Activated CD4-positive, CD25-positive, alpha-beta regulatory T cell treated with anti-CD3 and anti-CD28 coated beads, Interleukin-2, amount 50 U/mL, for 16 hours (primary cell): ENCODE measurements at regions not wholly inside any gene's neighbourhood (a gene's known extent, or its start where the extent isn't known, plus 50 kb on each side); places are given as distances from the start of the nearest gene placed in this dataset.
"Not testable (repeated sequence)": the region's sequence is repeated elsewhere in the genome, so short reads cannot be mapped to it uniquely, and the experiment has no call there.

Source experiments
- DNase-seq: peaks from one replicate; pipeline ENCODE4 v3.0.0-alpha.2; 2020; ENCODE audit warnings: low read depth, low spot score

DNA sequence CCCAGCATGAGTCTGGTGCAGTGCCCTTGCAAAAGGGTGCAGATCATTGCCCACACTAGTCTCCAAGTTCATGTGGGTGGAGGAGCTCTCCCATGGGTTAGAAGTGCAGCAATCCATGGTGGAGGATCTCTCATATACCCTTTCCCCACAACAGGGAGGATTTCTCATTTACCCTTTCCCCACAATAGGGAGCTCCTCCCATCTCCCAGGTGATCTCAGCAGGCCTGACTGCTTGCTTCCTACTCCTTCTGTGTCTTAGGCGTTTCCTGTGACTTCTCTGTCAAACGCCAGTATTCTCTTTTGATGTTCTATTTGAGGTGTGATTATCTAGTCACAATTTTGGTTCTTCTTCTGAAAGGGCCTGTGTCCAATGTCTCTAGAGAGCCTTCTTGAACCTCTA lies 133.8 kb upstream of the RFX3 start:
- no peak for DNase-seq

- no peak for DNase-seq
Measured at GRCh38 chr9:3658964-3659363, 133.2 kb upstream of the RFX3 start.

DNA sequence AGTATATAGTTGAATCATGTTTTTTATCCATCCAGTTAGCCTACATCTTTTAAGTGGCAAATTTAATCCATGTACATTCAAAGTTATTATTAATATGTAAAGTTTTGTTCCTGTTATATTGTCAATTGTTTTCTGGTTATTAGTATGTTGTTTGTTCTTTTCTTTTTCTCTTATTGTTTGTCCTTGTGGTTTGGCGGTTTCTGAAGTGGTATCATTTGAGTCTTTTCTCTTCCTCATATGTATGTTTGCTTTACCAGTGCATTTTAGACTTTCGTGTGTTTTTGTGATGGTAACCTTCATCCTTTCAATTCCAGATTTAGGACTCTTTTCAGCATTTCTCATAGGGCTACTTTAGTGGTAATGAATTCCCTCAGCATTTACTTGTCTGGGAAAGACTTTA lies 130.4 kb upstream of the RFX3 start:
- DNase-seq: no peak

DNA sequence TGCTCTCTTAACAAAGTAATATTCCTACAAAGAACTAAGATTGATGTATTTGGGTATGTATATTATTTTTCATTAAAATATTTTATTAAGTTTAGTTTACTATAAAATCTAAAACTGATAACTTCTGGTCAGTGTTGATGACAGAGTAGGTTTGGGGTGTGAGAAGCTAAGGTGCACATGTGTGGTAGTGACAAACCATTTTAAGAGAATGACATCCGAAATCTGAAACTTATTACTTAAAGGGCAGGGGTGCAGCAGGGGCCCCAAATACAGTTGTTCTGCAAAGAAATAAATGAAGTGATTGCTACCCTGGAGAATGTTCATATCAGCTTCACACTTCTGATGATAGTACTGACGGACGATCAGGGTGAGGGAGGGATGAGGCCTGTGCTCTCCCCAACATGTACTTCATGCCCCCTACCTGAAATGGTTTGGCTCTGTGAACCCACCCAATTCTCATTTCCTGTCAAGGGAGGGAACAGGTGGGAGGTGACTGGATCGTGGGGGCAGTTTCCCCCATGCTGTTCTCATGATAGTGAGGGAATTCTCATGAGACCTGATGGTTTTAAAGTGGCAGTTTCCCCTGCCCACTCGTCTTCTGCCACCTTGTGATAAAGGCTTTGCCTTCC lies 125.3 kb upstream of the RFX3 start:
- no peak for DNase-seq

- no peak for DNase-seq
Measured at GRCh38 chr9:3648722-3649246, 123.0 kb upstream of the RFX3 start.

- no peak for DNase-seq
Measured at GRCh38 chr9:3648266-3648665, 122.5 kb upstream of the RFX3 start.

DNA sequence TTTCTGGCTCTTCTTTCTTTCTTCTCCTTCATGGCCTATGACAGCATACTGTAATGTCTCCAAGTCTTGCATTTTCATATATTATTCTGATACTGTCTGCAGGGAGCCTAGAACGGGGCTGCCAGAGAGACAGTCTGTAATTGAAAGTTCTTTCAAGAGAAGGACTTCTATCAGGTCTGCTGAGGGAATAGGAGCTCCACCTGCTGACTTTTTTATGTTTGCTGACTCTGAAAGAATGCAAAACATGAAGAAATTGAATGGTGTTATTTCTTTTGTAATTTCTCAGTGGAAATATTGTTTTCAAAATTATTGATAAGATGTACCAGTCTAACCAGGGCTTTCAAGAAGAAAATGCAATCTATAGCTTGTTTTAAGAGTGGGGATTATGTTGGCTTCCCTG lies 121.9 kb upstream of the RFX3 start:
- DNase-seq: no peak

DNA sequence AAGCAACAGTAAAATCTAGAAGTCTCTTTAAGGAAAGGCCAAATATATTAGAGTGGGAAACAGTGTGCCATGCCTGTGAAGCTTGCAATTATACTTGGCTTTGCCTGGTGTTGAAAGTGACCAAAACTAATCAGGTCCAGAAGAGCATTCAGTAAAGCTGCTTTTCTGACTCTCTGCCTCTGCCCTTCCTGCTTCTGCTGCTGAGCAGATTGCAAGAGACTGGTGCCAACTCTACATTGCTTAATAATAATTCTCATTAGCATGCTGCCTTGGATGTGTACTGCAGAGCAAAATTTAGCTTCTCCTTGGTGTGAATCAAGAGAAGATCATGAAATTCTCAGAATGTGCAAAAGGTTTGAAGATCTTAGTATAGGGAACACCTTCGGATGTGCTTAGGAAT lies 120.4 kb upstream of the RFX3 start:
- no peak for DNase-seq

DNA sequence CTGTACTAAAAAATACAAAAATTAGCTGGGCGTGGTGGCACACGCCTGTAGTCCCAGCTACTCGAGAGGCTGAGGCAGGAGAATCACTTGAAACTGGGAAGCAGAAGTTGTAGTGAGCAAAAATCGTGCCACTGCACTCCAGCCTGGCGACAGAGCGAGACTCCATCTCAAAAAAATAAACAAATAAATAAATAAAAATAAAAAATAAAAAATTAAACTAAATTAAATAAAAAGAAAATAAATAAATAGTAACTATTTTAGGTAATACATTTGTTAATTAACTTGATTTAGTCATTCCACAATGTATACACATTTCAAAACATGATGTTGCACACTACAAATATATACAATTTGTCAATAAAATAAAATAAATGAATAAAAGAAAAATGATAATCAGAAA lies 116.3 kb upstream of the RFX3 start:
- DNase-seq: not testable (repeated sequence)

GRCh38 chr9:3629495-3629894 lies 103.7 kb upstream of the RFX3 start:
- no peak for DNase-seq

DNA sequence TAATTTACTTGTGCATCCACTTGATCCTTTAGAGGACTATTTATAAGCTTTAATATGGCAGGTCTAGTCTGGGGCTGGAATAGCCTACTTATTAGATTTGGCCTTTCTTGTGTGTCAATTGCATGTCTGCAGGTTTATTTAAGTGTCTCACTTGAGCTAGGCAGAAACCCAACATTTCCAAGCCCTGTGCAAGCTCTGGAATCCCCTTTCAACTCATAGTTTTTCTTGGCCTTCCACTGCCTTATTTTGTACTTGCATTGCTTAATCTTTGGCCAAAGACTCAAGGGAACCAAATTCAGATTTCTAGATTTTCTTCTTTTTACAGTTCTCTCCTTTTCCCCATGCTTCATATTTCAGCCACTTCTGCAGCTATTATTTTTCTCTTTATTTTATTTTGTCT lies 102.4 kb upstream of the RFX3 start:
- DNase-seq: no peak

- no peak for DNase-seq
Measured at GRCh38 chr9:3608011-3608410, 82.2 kb upstream of the RFX3 start.

DNA sequence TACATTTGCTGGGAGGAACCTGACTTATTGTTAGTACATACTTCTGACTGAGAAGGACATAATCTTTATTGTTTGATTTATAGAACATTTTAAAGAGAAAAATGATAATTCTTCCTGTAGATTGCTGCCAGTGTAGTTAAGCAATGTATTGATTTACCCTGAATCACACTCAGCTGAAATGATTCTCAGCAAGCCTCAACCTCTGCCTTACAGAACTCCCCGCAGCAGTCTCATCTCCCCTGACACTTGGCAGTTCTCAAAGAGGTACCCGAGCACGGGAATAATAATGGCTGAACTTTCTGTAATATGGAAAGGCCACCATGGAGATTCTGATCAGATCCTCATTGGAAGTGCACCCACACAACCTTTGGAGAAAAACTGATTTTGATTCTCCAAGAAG lies 74.9 kb upstream of the RFX3 start:
- no peak for DNase-seq

GRCh38 chr9:3597792-3598191 lies 72.0 kb upstream of the RFX3 start:
- no peak for DNase-seq

DNA sequence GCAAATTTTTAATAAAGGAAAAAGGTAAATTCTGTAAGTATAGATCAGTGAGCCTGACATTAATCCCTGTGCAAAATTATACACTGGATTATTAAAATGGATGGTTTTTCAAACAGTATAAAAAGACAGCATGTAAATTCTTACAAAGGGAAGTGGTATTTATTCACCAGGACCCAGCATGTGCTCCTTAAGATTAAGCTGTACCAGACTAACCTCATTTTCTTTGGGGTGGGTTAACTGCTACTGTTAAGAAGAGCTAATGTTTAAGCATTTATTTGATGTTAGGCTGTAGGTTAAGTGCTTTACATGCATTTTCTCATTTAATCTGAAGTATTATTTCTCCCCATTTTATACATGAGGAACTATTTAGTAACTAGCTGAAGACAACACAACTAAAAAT lies 60.3 kb upstream of the RFX3 start:
- no peak for DNase-seq

DNA sequence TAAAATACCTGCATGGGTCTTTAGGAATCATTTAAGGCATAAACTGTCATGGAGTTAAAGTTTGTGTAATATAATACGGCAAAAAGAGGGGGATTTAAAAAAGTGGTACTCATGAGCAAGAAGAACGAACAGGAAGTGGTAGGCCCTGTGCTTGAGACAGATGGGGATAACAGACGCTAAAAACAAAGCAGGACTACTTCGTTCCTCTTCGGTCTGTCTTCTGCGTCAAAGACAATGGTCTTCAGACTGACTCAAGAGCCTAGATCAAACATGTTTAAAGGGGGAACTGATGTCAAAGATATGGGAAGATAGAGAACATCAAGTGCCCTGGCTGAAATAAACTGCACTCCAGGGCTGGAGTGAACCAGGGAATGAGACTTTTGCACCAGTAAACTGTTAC lies 59.8 kb upstream of the RFX3 start:
- no peak for DNase-seq

DNA sequence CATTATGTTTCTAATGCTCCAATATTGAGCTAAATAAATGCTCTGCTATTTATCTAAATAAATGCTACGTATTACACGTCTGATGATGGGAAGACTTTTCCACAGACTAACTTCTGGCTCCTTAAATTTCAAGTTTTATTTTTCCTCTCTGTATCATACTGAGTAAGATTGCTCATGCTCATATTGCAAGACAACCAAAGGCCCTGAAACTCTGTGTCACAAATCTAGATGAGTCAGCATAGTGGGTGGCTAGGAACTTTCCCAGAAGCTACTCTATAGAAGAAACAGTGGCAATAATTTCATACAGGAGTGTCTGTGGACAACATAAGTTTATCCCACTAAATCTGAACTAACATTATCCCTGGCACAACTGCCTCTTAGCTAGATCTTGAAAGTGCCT lies 53.0 kb upstream of the RFX3 start:
- no peak for DNase-seq

DNA sequence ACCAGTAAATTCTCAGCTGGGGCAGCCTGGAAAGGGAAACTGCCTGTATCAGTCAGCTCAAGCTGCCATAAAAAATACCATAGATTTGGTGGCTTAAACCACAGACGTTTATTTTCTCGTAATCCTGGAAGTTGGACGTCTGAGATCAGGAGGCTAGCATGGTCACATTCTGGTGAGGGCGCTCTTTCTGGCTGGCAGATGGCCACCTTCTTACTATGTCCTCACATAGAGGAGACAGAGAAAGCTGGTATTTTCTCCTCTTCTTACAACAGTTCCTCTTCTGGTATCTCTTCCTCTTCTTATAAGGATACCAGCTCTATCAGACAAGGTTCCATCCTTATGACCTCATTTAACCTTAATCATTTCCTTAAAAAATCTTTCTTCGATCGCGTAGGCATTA lies 50.5 kb upstream of the RFX3 start:
- no peak for DNase-seq

DNA sequence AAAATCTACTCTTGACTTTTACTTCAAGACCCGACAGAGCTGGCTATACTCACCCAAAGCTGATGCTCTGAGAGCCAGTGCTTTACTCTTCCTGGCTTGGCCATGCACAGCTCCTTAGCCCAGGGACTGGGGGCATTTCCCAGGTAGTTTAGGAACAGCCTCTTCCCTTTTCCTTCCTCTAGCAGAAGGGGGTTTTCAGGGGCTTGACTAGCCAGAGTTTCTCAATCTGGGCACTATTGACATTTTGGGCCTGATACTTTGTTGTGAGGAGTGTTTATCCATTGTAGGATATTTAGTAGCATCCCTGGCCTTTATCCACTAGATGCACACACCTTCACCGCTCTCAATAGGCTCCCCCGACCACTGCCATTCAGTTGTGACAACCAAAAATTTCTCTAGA lies 50.0 kb upstream of the RFX3 start:
- DNase-seq: no peak
